ENCODE measurements at regions not wholly inside any gene's neighbourhood (a gene's known extent, or its start where the extent isn't known, plus 50 kb on each side); places are given as distances from the start of the nearest gene placed in this dataset.
"Not testable (repeated sequence)": the region's sequence is repeated elsewhere in the genome, so short reads cannot be mapped to it uniquely, and the experiment has no call there.

DNA sequence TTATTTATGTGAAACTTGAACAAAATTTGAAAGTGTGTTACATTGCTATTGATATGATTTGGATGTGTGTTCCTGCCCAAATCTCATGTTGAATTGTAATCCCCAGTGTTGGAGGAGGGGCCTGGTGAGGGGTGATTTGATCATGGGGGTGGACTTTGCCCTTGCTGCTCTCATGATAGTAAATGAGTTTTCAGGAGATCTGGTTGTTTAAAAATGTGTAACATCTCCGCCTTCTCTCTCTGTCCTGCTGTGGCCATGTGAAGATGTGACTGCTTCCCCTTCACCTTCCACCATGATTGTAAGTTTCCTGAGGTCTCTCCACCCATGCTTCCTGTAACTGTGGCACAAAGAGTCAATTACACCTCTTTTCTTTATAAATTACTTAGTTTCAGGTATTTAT lies 1731.0 kb downstream of the SLITRK5 start:
- intact Hi-C loops (cut with micrococcal nuclease) = no loop called here

DNA sequence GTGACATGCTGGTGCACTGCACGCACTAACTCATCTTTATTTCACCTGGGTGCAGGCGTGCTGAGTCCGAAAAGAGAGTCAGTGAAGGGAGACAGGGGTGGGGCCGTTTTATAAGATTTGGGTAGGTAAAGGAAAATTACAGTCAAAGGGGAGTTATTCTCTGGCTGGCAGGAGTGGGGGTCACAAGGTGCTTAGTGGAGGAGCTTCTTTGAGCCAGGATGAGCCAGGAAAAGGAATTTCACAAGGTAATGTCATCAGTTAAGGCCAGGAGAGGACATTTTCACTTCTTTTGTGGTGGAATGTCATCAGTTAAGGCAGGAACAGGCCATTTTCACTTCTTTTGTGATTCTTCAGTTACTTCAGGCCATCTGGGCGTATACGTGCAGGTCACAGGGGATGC lies 1734.9 kb downstream of the SLITRK5 start:
- H3K4me2 ChIP-seq (ENCODE audit: low read length); intact Hi-C loops (cut with micrococcal nuclease); ATAC-seq; CTCF ChIA-PET; H3K79me2 ChIP-seq (ENCODE audit: low read length); DNase-seq; H3K9me2 ChIP-seq (replicated peaks; ENCODE audit: low read length); H4K20me1 ChIP-seq (ENCODE audit: low read length); H3K27me3 ChIP-seq (ENCODE audit: low read length); H3K36me3 ChIP-seq (ENCODE audit: low read depth, low read length); POLR2A ChIA-PET (ENCODE audit: unreplicated experiment); H3K4me3 ChIP-seq (ENCODE audit: low read length); H2AFZ ChIP-seq (ENCODE audit: low read length); H3K9me3 ChIP-seq (ENCODE audit: low read length); BruUV-seq (replicated peaks); H3K27ac ChIP-seq (ENCODE audit: low read length); H3F3A ChIP-seq (ENCODE audit: low read length, unreplicated experiment); H3K9ac ChIP-seq (ENCODE audit: low read length): not testable (repeated sequence)
- peaks cover 13% of the 10 kb centered on the region for H3K4me1 ChIP-seq (ENCODE audit: insufficient read depth, low read length)

More for the DNA sequence above, 1731.0 kb downstream of the SLITRK5 start:
- Histone ChIP-seq H3K9ac (ENCODE audit: low read length) (no peak overlapping the region), H3K4me2 (ENCODE audit: low read length) (no peak overlapping the region), H2AFZ (ENCODE audit: low read length) (peak overlapping the region; percentile 70; the same call in 1 of the 2 replicates), H3K9me2 (replicated peaks; ENCODE audit: low read length) (no peaks in the 10 kb centered on the region), H3K27ac (ENCODE audit: low read length) (no peak overlapping the region), H3K4me3 (ENCODE audit: low read length) (no peak overlapping the region), H3K79me2 (ENCODE audit: low read length) (no peaks in the 10 kb centered on the region), H3F3A (ENCODE audit: low read length, unreplicated experiment) (no peaks in the 10 kb centered on the region), H3K4me1 (ENCODE audit: insufficient read depth, low read length) (peaks cover 15% of the 10 kb centered on the region), H3K9me3 (ENCODE audit: low read length) (no peaks in the 10 kb centered on the region), H3K36me3 (ENCODE audit: low read depth, low read length) (no peaks in the 10 kb centered on the region), H3K27me3 (ENCODE audit: low read length) (no peaks in the 10 kb centered on the region), H4K20me1 (ENCODE audit: low read length) (no peaks in the 10 kb centered on the region)
- no TSS peak for BruUV-seq (replicated peaks)
- TF ChIP-seq EZH2 (IDR thresholded peaks at IDR 0.05; ENCODE audit: low read length, unreplicated experiment) (no peak), EZH2phosphoT487 (IDR thresholded peaks at IDR 0.05; ENCODE audit: borderline replicate concordance, low read length) (no peak)
- TF ChIP-seq, protein P1, sequence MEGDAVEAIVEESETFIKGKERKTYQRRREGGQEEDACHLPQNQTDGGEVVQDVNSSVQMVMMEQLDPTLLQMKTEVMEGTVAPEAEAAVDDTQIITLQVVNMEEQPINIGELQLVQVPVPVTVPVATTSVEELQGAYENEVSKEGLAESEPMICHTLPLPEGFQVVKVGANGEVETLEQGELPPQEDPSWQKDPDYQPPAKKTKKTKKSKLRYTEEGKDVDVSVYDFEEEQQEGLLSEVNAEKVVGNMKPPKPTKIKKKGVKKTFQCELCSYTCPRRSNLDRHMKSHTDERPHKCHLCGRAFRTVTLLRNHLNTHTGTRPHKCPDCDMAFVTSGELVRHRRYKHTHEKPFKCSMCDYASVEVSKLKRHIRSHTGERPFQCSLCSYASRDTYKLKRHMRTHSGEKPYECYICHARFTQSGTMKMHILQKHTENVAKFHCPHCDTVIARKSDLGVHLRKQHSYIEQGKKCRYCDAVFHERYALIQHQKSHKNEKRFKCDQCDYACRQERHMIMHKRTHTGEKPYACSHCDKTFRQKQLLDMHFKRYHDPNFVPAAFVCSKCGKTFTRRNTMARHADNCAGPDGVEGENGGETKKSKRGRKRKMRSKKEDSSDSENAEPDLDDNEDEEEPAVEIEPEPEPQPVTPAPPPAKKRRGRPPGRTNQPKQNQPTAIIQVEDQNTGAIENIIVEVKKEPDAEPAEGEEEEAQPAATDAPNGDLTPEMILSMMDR (conservative IDR thresholded peaks at IDR 0.05; ENCODE audit: low read depth, low read length) = no peak
- ChIA-PET POLR2A (ENCODE audit: unreplicated experiment) (no interaction called here), CTCF (no interaction called here)
- DNase-seq (no peak), ATAC-seq (no peak)

DNA sequence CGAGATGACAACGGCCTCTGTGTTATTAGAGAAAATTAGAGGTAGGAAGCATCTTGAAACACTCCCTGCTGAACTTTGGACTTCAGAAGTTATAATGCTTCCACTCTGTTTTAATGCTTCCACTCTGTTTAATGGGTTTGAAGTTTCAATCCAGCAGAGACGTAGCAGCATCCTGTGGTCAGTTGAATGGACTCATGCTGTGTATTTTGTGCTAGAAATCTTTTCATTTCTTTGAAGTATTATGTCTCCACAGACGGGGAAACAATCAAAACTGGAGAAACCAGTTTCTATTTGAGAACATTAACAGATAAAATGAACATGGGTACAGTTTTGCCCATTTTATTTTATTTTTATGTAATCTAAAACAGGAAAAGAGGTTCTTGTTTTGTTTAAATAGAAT lies 1736.2 kb downstream of the SLITRK5 start:
- Histone ChIP-seq H3K9me3 (ENCODE audit: low read length) (no peaks in the 10 kb centered on the region), H3K4me3 (ENCODE audit: low read length) (no peak overlapping the region), H4K20me1 (ENCODE audit: low read length) (no peaks in the 10 kb centered on the region), H3K27ac (ENCODE audit: low read length) (no peak overlapping the region), H3K27me3 (ENCODE audit: low read length) (no peaks in the 10 kb centered on the region), H3K9me2 (replicated peaks; ENCODE audit: low read length) (no peaks in the 10 kb centered on the region), H3K9ac (ENCODE audit: low read length) (no peak overlapping the region), H3K4me1 (ENCODE audit: insufficient read depth, low read length) (peaks cover 11% of the 10 kb centered on the region; the same call in 1 of the 2 replicates), H2AFZ (ENCODE audit: low read length) (peak overlapping the region; percentile 47), H3K4me2 (ENCODE audit: low read length) (peak overlapping the region; percentile 5; the same call in 1 of the 2 replicates), H3F3A (ENCODE audit: low read length, unreplicated experiment) (no peaks in the 10 kb centered on the region), H3K79me2 (ENCODE audit: low read length) (no peaks in the 10 kb centered on the region), H3K36me3 (ENCODE audit: low read depth, low read length) (no peaks in the 10 kb centered on the region)
- intact Hi-C loops (cut with micrococcal nuclease) = no loop called here
- POLR2A ChIA-PET (ENCODE audit: unreplicated experiment) = interaction anchor here (0.8 kb wide), 1 partner anchor 13 kb away, joined by 3 read pairs; no protein-coding TSS in a partner anchor
- DNase-seq (peak; percentile 45), ATAC-seq (no peak)
- TF ChIP-seq, protein P1 (conservative IDR thresholded peaks at IDR 0.05; ENCODE audit: low read depth, low read length) = no peak
- no peak for TF ChIP-seq EZH2phosphoT487 (IDR thresholded peaks at IDR 0.05; ENCODE audit: borderline replicate concordance, low read length)
- TF ChIP-seq EZH2 (IDR thresholded peaks at IDR 0.05; ENCODE audit: low read length, unreplicated experiment) = no peak
- BruUV-seq (replicated peaks) = no TSS peak
- CTCF ChIA-PET = no interaction called here
